Uterus (tissue), 2 donors: ENCODE measurements at regions not wholly inside any gene's neighbourhood (a gene's known extent, or its start where the extent isn't known, plus 50 kb on each side); places are given as distances from the start of the nearest gene placed in this dataset.

Experiments
- CTCF ChIP-seq, 4 experiments: fragments of 200-600 bp in 2 of 4; fragments of 450-650 bp in 2 of 4; sonication (generic) in 2 of 4; IDR thresholded peaks; one replicate each; pipeline ENCODE4 v1.5.1; 2016 to 2019; ENCODE audit warnings: antibody characterized with exemption in 4 of 4, mild to moderate bottlenecking in 2 of 4, moderate library complexity in 1 of 4
- POLR2A ChIP-seq, 2 donors: fragments of 450-650 bp; IDR thresholded peaks; one replicate each; pipeline ENCODE4 v1.6.1; 2016; ENCODE audit warnings: antibody characterized with exemption in 2 of 2, mild to moderate bottlenecking in 1 of 2, moderate library complexity in 1 of 2

DNA sequence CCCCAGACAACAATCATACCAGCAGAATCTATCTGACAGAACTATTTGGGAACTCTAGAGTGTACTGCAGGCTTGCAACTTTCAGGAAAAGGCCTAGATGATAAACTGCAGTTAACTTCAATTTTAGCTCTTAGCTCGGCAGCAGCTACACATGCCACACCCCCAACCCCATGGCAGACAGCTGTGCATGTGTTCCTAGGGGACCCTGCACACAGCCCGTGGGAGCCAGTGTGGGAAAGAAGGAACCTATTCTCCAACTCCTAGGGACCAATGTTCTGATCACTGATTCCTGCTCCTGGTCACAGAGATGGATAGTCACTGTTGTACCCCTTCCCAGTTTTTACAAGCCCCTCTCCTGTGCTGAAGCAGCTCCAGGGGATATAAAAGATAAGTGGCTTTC is 179.6 kb downstream of the DRD1 start:
- no peak for TF ChIP-seq CTCF (IDR thresholded peaks at IDR 0.05)
- no peak for TF ChIP-seq POLR2A (IDR thresholded peaks at IDR 0.05)
